HG03108 (cell line): ENCODE measurements at regions not wholly inside any gene's neighbourhood (a gene's known extent, or its start where the extent isn't known, plus 50 kb on each side); places are given as distances from the start of the nearest gene placed in this dataset.

Experiments
- ATAC-seq: cut with Tn5 transposase; IDR thresholded peaks from one replicate; pipeline ENCODE4 v1.9.1; 2021; ENCODE audit warnings: moderate library complexity; ENCODE audit not compliant: unreplicated experiment

DNA sequence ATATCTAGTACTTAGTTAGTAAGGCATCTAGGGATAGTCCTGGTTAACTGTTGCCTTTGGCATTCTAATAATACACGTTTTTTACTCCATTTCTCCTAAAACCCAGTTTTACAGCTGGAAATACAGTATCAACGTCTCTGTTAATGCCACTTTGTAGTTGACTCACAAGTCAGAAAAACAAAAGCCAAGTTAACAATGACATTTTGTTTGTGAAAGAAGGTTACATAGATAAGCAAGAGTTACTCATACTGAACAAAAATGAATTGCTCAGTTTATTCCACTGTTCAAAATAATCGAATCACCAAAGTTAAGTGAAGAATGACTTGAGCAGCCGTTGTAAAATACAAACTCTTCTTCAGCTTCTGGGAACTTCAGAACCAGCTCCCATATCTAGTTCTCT is 540.3 kb downstream of the ETS1 start:
- ATAC-seq, result no peak

DNA sequence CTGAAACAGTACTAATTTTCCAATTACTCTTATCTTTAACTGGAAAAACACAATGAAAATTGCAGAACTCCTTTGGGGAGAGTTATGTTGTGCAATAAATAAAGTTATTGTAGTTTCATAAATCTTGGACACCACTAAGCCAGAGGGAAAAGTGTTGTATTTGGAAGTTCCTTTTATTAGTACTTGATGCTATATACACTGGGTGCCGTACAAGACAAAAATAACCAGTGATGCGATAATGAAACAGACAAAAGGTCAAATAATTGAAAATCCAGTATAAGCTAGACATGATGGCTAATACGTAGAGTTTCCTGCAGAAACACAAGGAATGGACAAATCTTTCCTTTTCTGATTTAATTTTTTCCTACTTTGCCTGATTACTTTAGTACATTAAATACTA is 541.1 kb downstream of the ETS1 start:
- no peak for ATAC-seq

DNA sequence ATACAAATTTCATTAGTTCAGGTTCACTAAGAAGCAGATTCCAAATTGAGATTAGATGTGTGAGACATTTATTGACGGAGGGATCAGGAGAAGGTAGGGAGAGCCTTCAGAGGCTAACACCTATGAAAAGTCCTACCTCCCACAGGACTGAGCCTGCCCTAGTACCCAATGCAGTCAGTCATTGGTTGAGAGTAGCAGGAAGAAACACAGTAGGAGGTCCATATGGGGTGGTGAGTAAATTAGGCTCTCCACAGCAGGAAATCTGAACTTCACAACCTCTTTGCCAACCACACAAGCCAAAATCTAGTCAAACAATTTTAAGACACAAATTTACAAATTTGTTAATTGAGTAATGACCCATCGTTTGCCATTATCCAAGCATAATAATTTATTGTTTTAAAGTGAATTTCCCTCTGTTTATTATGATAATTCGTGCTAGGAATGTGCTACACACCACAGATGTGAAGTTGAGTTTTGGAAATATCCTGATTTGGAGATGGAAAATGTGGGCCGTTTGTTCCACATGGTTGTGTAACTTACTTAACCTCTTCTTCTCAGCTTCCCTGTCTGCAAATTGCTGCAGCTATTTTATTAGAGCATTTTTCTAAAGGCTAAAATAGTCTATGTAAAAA is 542.1 kb downstream of the ETS1 start:
- no peak for ATAC-seq

DNA sequence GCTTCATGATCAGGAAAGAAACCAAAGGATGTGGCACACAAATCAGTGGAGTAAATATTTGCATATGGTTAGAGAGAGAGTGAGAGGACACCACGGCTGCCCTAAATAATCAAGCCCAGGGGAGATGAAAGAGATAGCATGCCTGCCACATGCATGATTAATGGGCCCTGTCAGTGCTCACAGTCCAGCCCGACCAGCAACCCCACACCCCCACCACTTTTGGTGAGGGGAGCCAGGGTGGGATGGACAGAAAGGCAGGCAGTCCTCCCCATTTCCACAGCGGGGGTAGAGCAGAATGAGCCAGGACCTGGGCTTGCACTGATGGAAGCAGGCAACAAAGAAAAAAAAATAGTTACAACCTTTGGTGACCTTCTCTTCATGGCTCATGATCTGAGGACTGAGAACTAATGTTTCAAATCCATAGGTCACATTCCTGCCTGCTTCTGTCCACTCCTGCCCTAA is 545.0 kb downstream of the ETS1 start:
- ATAC-seq, result no peak

DNA sequence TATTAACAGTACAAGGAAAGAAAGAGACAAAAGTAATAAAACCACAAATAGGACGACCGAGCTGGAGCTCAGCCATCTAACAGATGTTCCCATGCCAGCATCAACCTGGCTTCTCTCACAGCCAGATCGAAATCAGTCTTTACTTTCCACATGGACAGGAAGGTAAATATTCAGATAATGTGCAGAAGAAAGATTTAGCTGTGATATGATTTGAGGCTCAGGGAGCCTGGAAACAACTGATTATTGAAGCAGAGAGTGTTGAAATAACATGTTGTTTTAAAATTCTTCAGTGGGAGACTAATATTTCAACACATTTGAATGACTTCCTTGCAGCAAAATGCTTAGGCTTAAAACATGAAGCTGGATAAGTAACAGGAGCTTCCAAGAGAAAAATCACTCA is 546.8 kb downstream of the ETS1 start:
- ATAC-seq, result no peak

DNA sequence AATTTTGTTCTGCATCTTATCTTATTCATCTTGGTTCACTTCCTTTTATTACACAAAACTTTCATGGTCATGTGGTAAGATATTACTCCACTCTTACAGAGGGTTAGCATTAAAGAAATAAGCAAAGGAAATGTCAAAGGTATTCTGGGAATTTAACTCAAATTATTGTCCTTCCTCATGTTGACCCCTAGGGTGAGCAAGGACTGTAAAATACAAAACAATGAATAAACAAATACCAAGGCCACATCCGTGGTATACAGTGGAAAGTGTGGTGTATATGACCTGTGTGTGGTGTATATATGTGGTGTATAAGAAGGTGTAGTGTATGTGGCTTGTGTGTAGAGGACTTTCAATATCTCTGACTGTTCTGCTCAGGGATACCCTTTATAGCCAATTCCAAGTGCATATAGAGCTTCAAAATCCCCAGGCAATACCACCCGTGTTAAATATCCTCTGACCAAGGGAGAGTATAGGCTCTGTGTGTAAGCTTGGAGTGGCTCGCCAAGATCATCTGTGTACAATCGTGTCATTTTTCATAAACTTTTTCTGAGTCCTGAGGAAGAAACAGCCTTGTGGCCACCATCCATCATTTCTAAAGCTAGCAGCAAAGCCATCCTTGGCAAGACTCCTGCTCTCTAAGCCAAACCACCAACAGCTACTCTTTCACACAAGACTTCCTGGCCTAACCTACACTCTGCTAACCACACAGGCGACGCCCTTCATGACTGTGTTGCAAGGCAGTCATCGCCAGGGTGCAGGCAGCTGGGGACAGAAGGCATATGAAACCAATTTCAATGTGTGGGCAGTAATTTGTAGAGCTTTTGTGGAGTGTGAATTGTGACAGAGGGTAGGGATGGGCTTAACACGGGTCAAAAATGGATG is 548.0 kb downstream of the ETS1 start:
- ATAC-seq, result peak; percentile 89

DNA sequence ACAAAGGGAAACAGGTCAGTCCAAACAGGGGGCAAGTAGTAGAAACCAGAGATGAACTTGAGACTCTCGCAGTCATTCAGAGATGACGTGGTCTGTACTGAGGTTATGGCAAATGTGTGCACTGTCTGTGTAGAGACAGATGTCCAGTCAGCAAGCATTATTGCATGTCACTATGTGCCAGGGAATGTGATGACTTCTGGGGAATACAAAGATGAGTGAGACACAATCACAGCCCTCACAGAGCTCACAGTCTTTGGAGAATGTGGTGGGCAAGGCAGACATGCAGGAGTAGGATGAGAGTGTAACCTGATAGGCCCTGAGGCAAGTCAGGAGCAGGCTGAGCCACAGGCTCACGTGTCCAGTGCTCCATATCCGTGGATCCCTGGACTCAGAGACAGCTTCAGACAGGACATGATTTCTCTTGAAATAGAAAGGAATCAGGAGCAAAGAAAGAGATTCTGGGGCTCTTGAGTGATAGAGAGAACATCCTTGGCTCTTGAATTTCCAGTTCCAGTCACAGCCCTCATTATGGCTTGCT is 550.7 kb downstream of the ETS1 start:
- ATAC-seq, result no peak

DNA sequence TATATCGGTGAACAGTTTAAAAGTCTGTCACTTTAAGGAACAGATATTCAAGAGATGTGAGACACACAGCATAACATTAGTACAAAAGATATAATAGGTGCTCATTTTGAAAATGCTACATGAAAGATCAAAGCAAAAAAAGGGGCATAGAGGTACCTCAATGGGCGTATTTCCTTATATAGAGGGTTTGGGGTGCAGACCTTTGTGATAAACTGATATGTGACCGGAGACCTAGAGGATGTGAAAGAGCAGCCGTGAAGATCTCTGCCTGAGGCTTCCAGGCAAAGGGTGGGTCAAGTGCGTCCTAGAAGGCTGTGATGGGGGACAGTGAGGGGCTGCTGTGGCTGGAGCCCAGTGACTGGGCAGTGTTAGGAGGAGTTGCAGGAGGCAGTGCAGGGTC is 551.4 kb downstream of the ETS1 start:
- no peak for ATAC-seq

DNA sequence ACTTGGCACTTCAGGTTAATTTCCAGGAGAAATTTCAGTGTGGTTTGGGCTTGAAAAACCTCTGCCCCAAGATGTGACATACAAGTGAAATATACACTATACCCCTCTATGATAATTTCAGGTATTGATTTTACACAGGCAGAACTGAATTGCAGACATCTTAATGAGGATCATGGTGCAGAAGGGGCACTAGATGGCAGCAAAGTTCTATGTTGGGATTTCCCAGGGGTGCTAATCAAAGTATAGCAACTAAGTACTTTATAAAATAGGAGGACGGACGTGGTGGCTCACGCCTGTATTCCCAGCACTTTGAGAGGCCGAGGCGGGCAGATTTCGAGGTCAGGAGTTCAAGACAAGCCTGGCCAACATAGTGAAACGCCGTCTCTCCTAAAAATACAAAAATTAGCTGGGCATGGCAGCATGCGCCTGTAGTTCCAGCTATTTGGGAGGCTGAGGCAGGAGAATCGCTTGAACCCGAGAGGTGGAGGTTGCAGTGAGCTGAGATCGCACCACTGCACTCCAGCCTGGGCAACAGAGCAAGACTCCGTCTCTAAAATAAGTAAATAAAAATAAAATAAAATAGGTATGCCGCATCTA is 555.7 kb downstream of the ETS1 start:
- peak; percentile 77 for ATAC-seq

DNA sequence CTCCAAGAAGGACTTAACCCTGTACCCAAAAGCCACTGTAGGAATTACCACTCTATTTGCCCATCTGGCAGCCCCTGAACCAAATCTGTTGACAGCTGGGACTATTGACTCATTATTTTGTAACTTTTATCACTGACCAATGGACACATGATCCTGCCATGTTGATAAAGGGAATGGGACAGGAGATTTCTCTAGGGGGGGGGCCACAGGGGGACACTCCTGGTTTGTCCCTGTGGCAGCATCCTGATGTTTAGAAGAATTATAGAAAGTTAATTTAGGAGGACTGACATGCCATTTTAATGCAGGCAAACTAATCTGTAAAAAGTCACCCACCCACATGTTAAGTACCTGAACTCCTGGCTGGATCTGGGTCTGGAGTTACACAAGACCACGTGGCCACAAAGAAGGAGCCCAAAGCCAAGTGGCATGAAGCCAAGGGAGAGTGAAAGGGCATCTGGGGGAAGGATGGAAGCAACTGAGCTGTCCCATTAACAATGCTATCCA is 558.1 kb downstream of the ETS1 start:
- no peak for ATAC-seq

DNA sequence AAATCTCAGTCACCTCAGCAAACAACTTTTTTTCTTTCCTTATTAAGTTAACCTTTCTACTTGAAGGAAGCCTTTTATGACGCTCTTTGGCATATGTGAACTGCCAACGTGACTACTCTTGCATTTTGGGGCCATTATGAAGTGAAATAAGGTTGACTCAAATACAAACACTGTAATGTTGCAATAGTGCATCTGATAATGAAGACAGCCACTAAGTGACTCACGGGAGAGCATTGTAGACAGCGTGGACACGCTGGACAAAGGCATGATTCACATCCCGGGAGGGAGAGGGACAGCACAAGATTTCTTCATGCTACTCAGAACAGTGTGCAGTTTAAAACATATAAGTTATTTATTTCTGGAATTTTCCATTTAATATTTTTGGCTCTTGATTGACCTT is 560.8 kb downstream of the ETS1 start:
- ATAC-seq, result no peak

DNA sequence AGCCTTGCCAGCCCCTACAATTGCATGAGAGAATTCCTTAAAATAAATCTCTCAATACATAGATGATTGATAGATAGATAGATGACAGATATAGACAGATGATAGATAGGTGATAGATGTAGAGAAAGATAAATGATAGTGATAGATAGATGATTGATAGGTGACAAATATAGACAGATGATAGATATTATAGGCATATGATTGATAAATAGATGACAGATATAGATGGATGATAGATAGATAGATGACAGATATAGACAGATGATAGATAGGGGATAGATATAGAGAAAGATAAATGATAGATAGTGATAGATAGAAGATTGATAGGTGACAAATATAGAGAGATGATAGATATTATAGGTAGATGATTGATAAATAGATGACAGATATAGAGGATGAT is 564.6 kb downstream of the ETS1 start:
- ATAC-seq, result no peak

DNA sequence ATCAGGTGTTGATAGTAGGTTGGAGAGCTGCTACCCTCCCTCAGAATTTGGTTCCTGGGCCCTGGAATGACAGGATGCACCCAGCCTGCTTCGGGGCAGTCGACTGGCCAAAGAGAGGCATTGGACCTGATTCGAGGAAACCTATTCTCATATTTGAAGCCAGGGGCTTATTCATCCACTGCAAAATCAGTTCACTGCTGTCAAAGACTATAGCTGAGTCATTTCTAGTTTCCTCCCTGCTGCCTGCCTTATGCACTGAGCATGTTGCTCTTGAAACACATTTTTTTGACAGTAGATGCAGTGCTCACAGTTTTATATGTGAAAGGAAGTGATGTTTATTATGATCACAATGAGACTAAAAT is 565.4 kb downstream of the ETS1 start:
- peak; percentile 65 for ATAC-seq

DNA sequence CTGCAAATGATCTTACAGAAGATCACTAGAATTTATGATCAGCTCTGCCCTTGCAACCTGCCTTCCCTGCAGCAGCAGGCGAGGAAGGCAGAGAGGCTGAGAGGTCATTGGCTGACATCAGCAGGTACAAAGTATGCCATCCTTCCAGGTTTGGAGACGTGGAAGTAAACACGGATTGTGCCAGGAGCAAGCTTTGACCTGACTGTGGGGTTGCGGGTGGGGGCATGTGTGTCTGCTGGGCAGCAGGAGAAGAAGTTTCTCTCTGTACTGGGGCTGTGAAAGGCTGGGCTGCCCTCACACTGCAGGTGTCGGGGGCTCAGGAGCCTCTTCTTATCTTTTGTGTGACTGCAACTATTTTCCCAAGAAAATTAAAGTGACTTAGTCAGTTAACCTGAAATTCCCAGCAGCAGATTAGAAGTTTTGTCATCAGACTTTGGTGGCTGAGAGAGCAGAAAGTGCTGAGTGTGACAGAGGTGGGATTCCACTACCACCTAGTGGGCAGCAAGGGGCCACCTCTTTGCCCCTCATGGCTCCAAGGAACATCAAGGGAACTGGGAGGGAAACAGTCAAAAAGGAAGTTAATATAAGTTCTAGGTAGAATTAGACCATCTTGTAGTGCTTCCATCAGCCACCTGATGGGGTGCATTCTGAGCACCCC is 565.9 kb downstream of the ETS1 start:
- ATAC-seq, result no peak

DNA sequence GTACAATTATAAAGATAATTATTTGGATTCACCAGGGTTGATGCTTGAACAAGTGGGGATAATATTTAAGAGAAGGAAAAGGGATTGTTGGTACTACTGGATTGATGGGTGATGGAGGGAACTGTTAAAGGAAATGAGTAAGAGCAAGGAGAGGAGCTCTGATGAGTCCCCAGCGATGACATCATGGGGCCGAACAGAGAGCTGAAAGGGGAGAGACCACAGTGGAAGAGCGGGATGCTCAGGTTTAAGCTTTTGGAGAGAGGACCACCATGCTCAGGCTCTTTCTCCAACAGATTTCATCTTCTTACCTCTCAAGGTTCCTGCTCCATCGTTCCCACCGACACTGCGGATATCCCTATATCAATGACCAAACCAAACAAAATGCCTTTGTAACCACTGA is 568.7 kb downstream of the ETS1 start:
- no peak for ATAC-seq

DNA sequence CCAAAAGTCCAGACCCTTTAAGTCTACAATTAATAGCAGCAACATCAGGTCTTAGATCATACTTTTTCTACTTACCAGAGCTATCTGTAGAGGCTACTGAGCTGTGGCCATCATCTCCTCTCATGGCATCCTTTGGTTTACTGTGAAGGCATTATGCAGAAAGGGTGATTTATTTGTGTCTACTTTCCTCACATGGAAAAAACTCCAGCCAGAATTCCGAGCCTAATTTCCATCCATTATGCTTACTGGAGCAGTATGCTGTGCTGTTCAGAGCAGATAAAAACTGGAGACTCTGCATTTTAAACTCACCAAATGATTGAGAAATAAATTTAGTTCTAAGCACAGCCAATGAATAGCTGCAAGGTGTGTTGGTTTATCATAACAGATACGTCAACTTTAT is 581.8 kb downstream of the ETS1 start:
- ATAC-seq, result no peak

DNA sequence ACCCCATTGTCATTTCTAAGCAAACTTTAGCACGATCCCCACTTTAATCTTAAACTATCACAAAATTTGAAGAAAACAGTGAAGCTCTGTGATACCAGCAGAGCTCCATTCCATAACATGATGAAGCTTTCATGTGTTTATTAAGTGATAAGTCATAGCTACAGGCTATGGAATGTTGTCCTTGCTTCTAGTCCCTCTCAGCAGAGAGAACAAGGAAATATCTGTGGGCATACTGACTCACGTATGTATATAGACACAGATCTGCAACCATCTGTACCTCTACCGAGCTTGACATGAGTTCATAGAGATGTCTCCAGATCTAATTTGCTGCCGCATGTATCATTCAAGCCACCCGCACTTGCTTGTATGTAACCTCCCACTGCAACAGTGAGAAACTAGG is 588.9 kb downstream of the ETS1 start:
- ATAC-seq, result no peak

DNA sequence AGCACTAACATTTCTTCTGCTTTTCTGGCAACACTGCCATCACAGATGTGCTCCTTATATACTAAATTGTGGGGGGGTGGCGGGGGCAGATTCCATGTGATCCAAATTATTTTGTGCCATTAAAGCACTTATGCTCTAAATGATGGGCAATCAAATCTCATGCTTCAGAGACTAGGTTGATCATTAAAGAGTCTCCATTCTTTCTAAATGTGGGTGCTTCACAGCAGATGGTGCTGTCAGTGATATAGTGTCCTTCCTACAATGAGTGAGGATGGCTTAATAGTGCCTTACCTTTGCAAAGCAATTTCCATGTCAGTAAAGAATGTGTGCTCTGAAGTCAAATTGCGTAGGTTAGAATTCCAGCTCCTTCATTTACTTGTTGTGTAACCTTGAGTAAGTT is 589.8 kb downstream of the ETS1 start:
- no peak for ATAC-seq

DNA sequence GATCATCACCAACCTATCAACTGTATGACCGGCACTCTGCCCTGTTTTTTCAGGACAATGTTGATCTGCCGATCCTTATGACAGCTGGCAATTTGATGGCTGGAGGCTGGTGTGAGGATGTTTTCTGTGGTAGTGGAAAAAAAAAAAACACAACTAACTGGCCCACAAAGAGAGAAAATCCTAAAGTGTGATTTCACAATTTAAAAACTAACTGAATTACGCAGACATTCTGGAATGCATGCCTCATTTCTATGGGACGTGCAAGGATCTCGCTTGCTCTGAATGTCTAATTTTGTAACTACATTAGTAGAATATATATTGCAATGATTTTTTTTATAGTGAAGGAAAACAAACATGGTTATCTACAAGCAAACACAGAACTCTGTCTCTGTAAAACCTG is 590.5 kb downstream of the ETS1 start:
- ATAC-seq, result no peak

DNA sequence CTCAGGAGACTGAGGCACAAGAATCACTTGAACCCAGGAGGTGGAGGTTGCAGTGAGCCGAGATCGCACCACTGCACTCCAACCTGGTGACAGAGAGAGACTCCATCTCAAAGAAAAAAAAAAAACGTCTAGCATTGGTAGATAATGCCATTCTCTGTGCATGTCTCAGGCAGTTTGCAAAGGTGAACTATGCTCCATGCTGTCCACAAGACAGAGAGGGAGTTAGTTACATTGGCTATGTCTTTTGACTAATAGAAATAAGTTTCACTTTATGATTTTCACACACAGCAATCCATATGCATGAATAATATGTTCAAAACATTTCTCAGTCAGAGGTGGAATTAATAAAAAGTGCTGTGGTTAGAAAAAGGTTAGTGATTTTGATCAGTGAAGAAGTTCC is 591.4 kb downstream of the ETS1 start:
- no peak for ATAC-seq

DNA sequence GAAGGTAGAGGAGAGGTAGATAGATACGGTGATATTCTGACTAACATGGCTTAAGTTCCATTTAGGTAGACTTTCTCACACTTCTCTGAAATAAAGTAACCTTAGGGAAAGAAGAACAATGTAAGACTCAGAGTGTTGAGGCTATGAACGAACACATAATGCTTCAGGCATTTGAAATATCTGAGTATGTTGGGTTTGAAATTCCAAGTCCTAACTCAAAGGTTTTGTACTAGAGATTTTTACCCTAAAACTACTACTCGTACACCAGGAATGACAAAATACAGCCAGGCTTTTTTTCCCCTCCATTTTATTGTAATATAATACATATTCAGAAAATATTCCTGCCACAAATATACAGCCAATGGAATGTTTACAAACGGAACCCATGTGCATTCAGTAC is 592.6 kb downstream of the ETS1 start:
- no peak for ATAC-seq
